ENCODE measurements at regions not wholly inside any gene's neighbourhood (a gene's known extent, or its start where the extent isn't known, plus 50 kb on each side); places are given as distances from the start of the nearest gene placed in this dataset.

DNA sequence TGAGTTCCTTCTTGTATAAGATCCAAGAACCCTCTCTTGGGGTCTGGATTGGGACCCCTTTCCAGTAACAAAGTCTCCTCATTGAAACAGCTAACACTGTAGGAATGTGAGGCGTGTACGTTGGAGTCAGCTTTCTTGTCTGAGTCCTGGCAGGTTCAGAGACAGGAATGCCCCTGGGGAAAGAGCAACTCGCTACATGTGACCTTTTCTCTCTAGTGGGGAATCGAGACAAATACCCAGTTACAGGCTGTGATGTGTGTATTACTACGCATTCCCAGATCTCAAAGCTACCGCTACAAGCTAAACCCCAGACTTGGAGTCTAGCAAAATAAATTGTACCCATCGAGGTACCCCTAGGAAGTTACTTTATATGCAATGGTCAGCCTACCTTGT is 85.6 kb upstream of the FRMD4A start:
- Histone ChIP-seq H3K9me1 (ENCODE audit: control insufficient read depth, insufficient read depth, low read length) (no peaks in the 10 kb centered on the region), H3K4me1 (replicated peaks in 1 of 2; ENCODE audit: control insufficient read depth in 2 of 2, insufficient read depth in 2 of 2, low read length in 2 of 2) (no peaks in the 10 kb centered on the region), H3K27ac (ENCODE audit: extremely low read depth, low read depth, low read length) (no peak overlapping the region), H3K4me2 (ENCODE audit: insufficient read depth, low read length) (no peak overlapping the region), H3K9ac (ENCODE audit: insufficient read depth in 1 of 2, low read depth in 2 of 2, low read length in 2 of 2) (no peak overlapping the region), H3K36me3 (ENCODE audit: control insufficient read depth, insufficient read depth, low read length) (no peaks in the 10 kb centered on the region), H3K79me2 (ENCODE audit: control insufficient read depth, insufficient read depth, low read length) (no peaks in the 10 kb centered on the region), H4K20me1 (replicated peaks; ENCODE audit: control insufficient read depth, insufficient read depth, low read length) (no peaks in the 10 kb centered on the region), H3K4me3 (no peak overlapping the region), H3K27me3 (ENCODE audit: control insufficient read depth in 2 of 2, insufficient read depth in 2 of 2, low read length in 2 of 2) (no peaks in the 10 kb centered on the region), H2AFZ (ENCODE audit: low read depth, low read length) (no peak overlapping the region), H3K9me3 (replicated peaks; ENCODE audit: control insufficient read depth, insufficient read depth, low read depth, low read length) (no peaks in the 10 kb centered on the region)
- ATAC-seq (no peak), FAIRE-seq (no peak), DNase-seq (ENCODE audit: extremely low read depth in 1 of 4, low spot score in 3 of 4) (no peak)
- ChIA-PET CTCF (ENCODE audit: low intra/inter-chr PET ratio) (no interaction called here), POLR2A (interaction anchor here (0.6 kb wide), 1 partner anchor 231 kb away, joined by 3 read pairs; no protein-coding TSS in a partner anchor)
- no peak for TF ChIP-seq ZNF347 (CRISPR knock-in tag; IDR thresholded peaks at IDR 0.05; ENCODE audit: low read depth)
- TF ChIP-seq, protein P1, sequence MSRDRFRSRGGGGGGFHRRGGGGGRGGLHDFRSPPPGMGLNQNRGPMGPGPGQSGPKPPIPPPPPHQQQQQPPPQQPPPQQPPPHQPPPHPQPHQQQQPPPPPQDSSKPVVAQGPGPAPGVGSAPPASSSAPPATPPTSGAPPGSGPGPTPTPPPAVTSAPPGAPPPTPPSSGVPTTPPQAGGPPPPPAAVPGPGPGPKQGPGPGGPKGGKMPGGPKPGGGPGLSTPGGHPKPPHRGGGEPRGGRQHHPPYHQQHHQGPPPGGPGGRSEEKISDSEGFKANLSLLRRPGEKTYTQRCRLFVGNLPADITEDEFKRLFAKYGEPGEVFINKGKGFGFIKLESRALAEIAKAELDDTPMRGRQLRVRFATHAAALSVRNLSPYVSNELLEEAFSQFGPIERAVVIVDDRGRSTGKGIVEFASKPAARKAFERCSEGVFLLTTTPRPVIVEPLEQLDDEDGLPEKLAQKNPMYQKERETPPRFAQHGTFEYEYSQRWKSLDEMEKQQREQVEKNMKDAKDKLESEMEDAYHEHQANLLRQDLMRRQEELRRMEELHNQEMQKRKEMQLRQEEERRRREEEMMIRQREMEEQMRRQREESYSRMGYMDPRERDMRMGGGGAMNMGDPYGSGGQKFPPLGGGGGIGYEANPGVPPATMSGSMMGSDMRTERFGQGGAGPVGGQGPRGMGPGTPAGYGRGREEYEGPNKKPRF (IDR thresholded peaks at IDR 0.05; ENCODE audit: low read depth, low read length) = no peak
- no peak for TF ChIP-seq ZZZ3 (IDR thresholded peaks at IDR 0.05)
- no peak for TF ChIP-seq HINFP (tag; conservative IDR thresholded peaks at IDR 0.05; ENCODE audit: low read depth)
- no peak for TF ChIP-seq RBM22 (IDR thresholded peaks at IDR 0.05; ENCODE audit: low read depth, low read length, poor library complexity, severe bottlenecking)
- no peak for TF ChIP-seq FOXA1 (IDR thresholded peaks at IDR 0.05; ENCODE audit: borderline replicate concordance)
- TF ChIP-seq ATF7 (IDR thresholded peaks at IDR 0.05) = no peak
- no peak for TF ChIP-seq THRB (CRISPR knock-in tag; conservative IDR thresholded peaks at IDR 0.05)
- TF ChIP-seq KAT8 (IDR thresholded peaks at IDR 0.05; ENCODE audit: low read depth) = no peak
- in situ Hi-C loops (cut with MboI) = no loop called here
- WGBS (ENCODE audit: insufficient coverage, low coverage, missing lambda C conversion rate) = 1% methylated on average over 7 of the region's 7 CpGs
- no TSS peak for BruUV-seq (replicated peaks)
- intact Hi-C loops (cut with micrococcal nuclease) = no loop called here

Data from K562 (cell line).